ENCODE measurements at regions not wholly inside any gene's neighbourhood (a gene's known extent, or its start where the extent isn't known, plus 50 kb on each side); places are given as distances from the start of the nearest gene placed in this dataset.

DNA sequence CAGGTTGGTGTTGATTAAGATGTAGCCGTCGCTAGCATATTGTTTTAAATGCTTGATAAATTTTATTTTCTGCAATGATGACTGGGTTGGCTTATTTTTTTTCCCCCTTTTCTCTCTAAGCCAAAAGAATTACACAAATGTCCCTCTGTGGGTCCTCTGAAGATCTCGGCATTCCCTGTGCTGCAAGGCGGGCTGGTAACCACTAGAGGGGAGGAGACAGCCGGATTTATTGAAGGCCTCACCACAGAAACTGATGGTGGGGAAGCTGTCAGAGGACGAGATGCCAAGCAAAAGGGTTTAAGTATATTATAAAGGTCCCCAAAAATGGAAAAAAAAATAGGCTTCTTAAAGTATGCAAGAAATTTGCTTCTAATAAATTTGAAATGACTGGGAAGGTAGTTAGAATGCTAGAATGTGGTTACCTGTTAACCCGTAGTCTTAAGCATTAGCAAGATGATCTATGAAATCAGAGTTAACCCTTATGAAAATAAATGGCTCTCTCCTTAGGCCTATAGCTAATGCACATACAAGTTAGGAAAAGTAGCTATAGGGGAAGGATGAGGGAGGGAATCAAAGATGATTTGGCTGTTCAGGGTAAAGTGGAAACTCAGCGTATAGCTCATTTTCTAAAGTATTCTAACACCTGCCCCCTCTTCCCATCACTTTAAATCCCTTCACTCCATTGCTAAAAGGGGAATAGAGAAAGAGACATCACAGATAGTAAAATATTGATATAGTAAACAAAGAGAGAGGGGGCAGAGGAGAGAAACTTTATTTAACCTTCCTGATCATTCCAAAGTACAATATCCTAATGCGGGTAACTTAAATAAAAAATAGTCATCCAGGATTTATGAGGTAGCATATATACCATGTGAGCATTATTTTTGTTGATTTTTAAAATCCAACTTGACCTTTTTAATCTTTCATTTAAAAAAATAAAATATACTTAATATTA is 894.5 kb upstream of the POU3F3 start:
- peak; percentile 24 to 82 for DNase-seq (ENCODE audit: low spot score in 2 of 2)

DNA sequence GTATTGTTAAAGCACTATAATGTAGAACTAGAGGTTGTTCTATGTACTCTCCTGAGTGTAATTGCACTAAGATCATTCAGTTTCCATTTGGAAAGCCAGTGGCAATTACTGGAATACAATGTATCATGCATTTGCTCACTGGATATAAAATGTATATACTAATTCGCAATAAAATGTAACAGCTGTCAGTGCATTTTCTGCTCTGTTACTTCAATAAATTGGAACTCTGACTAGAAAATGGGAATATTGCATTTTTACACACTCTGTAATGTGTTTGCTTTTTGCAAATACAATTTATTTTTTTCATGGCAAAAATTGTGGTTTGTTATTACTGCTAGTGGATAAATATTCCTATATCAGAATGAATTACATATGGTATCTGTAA is 893.8 kb upstream of the POU3F3 start:
- no peak for DNase-seq (ENCODE audit: low spot score in 2 of 2)
- 93% methylated on average over 1 of the region's 1 CpG for WGBS, 2 donors
- intact Hi-C loops (cut with DNase I; ENCODE audit: low total_unique reads): no loop called here
- TF ChIP-seq, protein P1, sequence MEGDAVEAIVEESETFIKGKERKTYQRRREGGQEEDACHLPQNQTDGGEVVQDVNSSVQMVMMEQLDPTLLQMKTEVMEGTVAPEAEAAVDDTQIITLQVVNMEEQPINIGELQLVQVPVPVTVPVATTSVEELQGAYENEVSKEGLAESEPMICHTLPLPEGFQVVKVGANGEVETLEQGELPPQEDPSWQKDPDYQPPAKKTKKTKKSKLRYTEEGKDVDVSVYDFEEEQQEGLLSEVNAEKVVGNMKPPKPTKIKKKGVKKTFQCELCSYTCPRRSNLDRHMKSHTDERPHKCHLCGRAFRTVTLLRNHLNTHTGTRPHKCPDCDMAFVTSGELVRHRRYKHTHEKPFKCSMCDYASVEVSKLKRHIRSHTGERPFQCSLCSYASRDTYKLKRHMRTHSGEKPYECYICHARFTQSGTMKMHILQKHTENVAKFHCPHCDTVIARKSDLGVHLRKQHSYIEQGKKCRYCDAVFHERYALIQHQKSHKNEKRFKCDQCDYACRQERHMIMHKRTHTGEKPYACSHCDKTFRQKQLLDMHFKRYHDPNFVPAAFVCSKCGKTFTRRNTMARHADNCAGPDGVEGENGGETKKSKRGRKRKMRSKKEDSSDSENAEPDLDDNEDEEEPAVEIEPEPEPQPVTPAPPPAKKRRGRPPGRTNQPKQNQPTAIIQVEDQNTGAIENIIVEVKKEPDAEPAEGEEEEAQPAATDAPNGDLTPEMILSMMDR (IDR thresholded peaks at IDR 0.05): no peak
- no peak for TF ChIP-seq POLR2A (IDR thresholded peaks at IDR 0.05)
- no peak overlapping the region for H3K4me3 ChIP-seq (ENCODE audit: low read depth, poor library complexity, severe bottlenecking)

More for the DNA sequence above, 894.5 kb upstream of the POU3F3 start:
- WGBS, 2 donors: 34 to 37% methylated on average over 9 of the region's 9 CpGs
- TF ChIP-seq, protein P1 (IDR thresholded peaks at IDR 0.05): peak in 1 of 3 donors; percentile 29
- TF ChIP-seq POLR2A (IDR thresholded peaks at IDR 0.05): no peak
- no peak overlapping the region for H3K4me3 ChIP-seq (ENCODE audit: low read depth, poor library complexity, severe bottlenecking)
- intact Hi-C loops (cut with DNase I; ENCODE audit: low total_unique reads): no loop called here

DNA sequence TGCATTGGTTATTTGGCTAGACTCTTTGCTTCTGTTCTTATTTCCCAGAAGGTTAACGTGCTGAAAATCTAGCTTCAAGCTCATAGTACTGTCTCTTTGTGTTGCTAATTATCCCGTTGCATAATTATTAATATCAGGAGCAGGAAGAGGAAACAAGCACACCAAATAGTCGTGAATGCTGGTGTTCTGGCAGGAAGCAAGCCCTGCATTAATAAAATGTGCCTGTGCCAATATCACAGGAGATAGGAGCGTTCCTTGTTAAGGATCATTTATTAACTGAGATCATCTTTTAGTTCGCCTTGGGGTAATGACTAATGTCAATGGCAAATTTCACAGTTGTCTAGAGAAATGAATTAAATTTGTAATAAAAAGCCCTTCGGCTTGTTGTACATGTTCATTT is 893.0 kb upstream of the POU3F3 start:
- intact Hi-C loops (cut with DNase I; ENCODE audit: low total_unique reads): no loop called here

DNA sequence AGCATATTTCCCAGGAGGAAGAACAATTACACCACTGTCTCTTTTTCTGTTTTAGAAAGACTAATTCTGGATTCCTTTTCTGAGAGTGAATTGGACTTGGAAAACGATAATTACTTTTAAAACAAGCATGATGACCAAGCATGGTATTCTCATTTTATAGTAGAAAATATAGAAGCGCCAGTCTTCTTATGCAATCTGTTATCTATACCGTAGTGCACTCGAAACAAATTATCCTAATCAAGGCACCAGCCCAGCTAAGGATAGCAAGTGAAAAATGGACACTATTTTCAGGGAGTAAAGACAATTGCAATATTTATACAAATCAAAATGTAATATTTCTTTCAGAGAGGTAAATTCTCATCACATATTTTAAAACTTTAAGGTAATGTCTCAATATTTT is 892.1 kb upstream of the POU3F3 start:
- 76 to 77% methylated on average over 4 of the region's 4 CpGs for WGBS, 2 donors
- no peak overlapping the region for H3K4me3 ChIP-seq (ENCODE audit: low read depth, poor library complexity, severe bottlenecking)
- TF ChIP-seq, protein P1 (IDR thresholded peaks at IDR 0.05): no peak
- no peak for TF ChIP-seq POLR2A (IDR thresholded peaks at IDR 0.05)
- intact Hi-C loops (cut with DNase I; ENCODE audit: low total_unique reads): no loop called here
- no peak for DNase-seq (ENCODE audit: low spot score in 2 of 2)

More for the DNA sequence above, 893.0 kb upstream of the POU3F3 start:
- TF ChIP-seq, protein P1 (IDR thresholded peaks at IDR 0.05): no peak
- no peak for TF ChIP-seq POLR2A (IDR thresholded peaks at IDR 0.05)
- H3K4me3 ChIP-seq (ENCODE audit: low read depth, poor library complexity, severe bottlenecking): no peak overlapping the region
- no peak for DNase-seq (ENCODE audit: low spot score in 2 of 2)
- WGBS, 2 donors: 30 to 32% methylated on average over 6 of the region's 6 CpGs

DNA sequence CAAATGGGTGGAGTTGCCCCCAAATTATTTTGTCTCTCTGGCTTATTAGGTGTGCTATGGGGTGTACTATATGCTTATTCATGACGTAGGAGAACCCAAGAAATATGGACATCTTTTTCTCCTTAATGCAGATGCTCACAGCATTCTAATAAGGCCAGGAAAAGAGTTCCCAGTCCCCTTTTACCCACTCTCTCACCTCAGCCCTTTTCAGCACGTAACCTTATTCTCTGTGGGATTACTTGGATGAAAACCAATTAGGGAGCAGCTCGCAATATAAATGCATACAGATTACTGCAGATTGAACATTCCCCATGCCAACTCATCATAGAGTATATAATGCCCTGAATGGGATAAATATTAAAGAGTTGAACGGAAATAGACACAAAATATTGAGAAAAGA is 891.2 kb upstream of the POU3F3 start:
- WGBS, 2 donors: 79 to 89% methylated on average over 4 of the region's 4 CpGs
- intact Hi-C loops (cut with DNase I; ENCODE audit: low total_unique reads): no loop called here
- TF ChIP-seq, protein P1 (IDR thresholded peaks at IDR 0.05): no peak
- no peak for TF ChIP-seq POLR2A (IDR thresholded peaks at IDR 0.05)
- no peak for DNase-seq (ENCODE audit: low spot score in 2 of 2)
- no peak overlapping the region for H3K4me3 ChIP-seq (ENCODE audit: low read depth, poor library complexity, severe bottlenecking)

All from lower leg skin (tissue), 4 donors.